ENCODE measurements at regions not wholly inside any gene's neighbourhood (a gene's known extent, or its start where the extent isn't known, plus 50 kb on each side); places are given as distances from the start of the nearest gene placed in this dataset.

DNA sequence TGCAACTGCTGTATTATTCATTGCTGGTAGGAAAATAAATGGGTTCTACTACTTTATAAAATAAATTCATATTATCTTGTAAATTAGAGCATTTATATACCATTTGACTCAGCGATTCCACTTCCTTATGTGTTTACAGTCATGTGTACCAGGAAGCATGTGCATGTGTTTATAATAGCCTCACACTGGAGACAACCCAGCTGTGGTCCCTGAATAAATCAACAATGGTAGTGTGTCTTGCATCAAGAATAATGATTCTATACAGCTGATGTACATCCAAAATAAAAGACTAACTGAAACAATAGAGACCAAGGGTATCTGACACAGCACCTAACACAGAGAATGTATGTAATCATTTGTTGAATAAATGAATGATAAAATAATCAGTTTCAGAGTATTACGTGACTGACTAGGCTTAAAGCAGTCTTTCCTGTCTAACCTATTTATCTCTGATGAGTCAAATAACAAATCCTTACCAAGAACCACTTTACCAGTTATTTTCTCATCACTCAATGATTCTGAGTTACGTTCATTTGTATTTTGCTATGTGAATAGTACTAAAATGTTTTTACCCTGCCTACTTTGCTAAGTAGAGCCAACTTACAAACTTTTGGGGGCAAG lies 216.8 kb downstream of the UBE2E3 start:
- TF ChIP-seq, protein P1, sequence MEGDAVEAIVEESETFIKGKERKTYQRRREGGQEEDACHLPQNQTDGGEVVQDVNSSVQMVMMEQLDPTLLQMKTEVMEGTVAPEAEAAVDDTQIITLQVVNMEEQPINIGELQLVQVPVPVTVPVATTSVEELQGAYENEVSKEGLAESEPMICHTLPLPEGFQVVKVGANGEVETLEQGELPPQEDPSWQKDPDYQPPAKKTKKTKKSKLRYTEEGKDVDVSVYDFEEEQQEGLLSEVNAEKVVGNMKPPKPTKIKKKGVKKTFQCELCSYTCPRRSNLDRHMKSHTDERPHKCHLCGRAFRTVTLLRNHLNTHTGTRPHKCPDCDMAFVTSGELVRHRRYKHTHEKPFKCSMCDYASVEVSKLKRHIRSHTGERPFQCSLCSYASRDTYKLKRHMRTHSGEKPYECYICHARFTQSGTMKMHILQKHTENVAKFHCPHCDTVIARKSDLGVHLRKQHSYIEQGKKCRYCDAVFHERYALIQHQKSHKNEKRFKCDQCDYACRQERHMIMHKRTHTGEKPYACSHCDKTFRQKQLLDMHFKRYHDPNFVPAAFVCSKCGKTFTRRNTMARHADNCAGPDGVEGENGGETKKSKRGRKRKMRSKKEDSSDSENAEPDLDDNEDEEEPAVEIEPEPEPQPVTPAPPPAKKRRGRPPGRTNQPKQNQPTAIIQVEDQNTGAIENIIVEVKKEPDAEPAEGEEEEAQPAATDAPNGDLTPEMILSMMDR (IDR thresholded peaks at IDR 0.05), result no peak
- TF ChIP-seq POLR2AphosphoS5 (IDR thresholded peaks at IDR 0.05) (no peak), EP300 (IDR thresholded peaks at IDR 0.05) (no peak)

Measured in esophagus muscularis mucosa (tissue), 4 donors.